ENCODE measurements at regions not wholly inside any gene's neighbourhood (a gene's known extent, or its start where the extent isn't known, plus 50 kb on each side); places are given as distances from the start of the nearest gene placed in this dataset.
A peak's percentile ranks its signal among the peaks of the same experiment; 100 is the strongest.

DNA sequence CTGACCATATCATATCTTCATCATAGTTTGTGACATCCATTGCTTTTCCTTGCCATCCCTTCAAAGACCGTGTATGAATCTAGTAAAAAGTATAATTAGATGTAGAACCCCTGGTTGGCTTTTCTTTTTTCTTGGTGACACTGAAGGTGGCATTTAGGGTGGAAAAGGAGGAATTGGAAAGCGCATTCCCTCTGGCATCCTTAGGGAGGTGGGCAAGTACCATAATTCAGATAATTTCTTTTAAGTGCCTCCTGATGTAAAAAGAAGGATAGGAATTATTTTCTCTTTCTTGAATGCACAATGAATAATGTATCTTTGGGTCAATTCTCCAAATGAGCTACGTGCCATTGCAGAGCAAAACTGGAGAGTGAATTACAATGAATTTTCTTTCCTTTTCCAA is 73.2 kb upstream of the SMARCA2 start:
- TF ChIP-seq POLR2A (IDR thresholded peaks at IDR 0.05) (no peak), CTCF (IDR thresholded peaks at IDR 0.05) (peak in 1 of 6 experiments; percentile 10)

Data from Peyer's patch (tissue), 4 donors.